GM11168 (cell line): ENCODE measurements at regions not wholly inside any gene's neighbourhood (a gene's known extent, or its start where the extent isn't known, plus 50 kb on each side); places are given as distances from the start of the nearest gene placed in this dataset.

ENCODE experiments used
- in situ Hi-C: fragments of 300-500 bp; cut with MboI; formaldehyde crosslinking; loops from one replicate; pipeline ENCODE4 v1.12.0; 2022; ENCODE audit warnings: low sequenced_read_pairs; ENCODE audit not compliant: unreplicated experiment

- in situ Hi-C loops = no loop called here
Observed at GRCh38 chr11:122253589-122254231, 137.7 kb upstream of the BLID start.

GRCh38 chr11:122248939-122249338, 132.9 kb upstream of the BLID start:
- in situ Hi-C loops = no loop called here

- in situ Hi-C loops = no loop called here
Observed at GRCh38 chr11:122248131-122248530, 132.1 kb upstream of the BLID start.

- in situ Hi-C loops = no loop called here
Observed at GRCh38 chr11:122246874-122247273, 130.9 kb upstream of the BLID start.

GRCh38 chr11:122242731-122243130, 126.7 kb upstream of the BLID start:
- in situ Hi-C loops = no loop called here

GRCh38 chr11:122241566-122241965, 125.6 kb upstream of the BLID start:
- in situ Hi-C loops = no loop called here

- in situ Hi-C loops = no loop called here
Observed at GRCh38 chr11:122240638-122241037, 124.6 kb upstream of the BLID start.

- in situ Hi-C loops = no loop called here
Observed at GRCh38 chr11:122235615-122236014, 119.6 kb upstream of the BLID start.

- in situ Hi-C loops = no loop called here
Observed at GRCh38 chr11:122234780-122235179, 118.8 kb upstream of the BLID start.

- in situ Hi-C loops = no loop called here
Observed at GRCh38 chr11:122234257-122234656, 118.2 kb upstream of the BLID start.

GRCh38 chr11:122232985-122233384, 117.0 kb upstream of the BLID start:
- in situ Hi-C loops = no loop called here

GRCh38 chr11:122230385-122230755, 114.4 kb upstream of the BLID start:
- in situ Hi-C loops = no loop called here

GRCh38 chr11:122229481-122230384, 113.7 kb upstream of the BLID start:
- in situ Hi-C loops = no loop called here

- in situ Hi-C loops = no loop called here
Observed at GRCh38 chr11:122229078-122229477, 113.1 kb upstream of the BLID start.

GRCh38 chr11:122226810-122227379, 110.9 kb upstream of the BLID start:
- in situ Hi-C loops = no loop called here

GRCh38 chr11:122224867-122225266, 108.9 kb upstream of the BLID start:
- in situ Hi-C loops = no loop called here

GRCh38 chr11:122220321-122220720, 104.3 kb upstream of the BLID start:
- in situ Hi-C loops = no loop called here

- in situ Hi-C loops = loop anchor here (10.0 kb wide), 1 partner anchor 285 kb away; no protein-coding TSS in a partner anchor
Observed at GRCh38 chr11:122219791-122220190, 103.8 kb upstream of the BLID start.

GRCh38 chr11:122215244-122215992, 99.4 kb upstream of the BLID start:
- in situ Hi-C loops = loop anchor here (10.0 kb wide), 1 partner anchor 289 kb away; no protein-coding TSS in a partner anchor

GRCh38 chr11:122214567-122214966, 98.6 kb upstream of the BLID start:
- in situ Hi-C loops = loop anchor here (10.0 kb wide), 1 partner anchor 290 kb away; no protein-coding TSS in a partner anchor
